Limb (tissue), 2 donors: ENCODE measurements at regions not wholly inside any gene's neighbourhood (a gene's known extent, or its start where the extent isn't known, plus 50 kb on each side); places are given as distances from the start of the nearest gene placed in this dataset.

Experiments used
- DNase-seq, 2 donors: peaks; one replicate each; pipeline ENCODE4 v3.0.0-alpha.2; 2016; ENCODE audit errors: extremely low spot score in 2 of 2

- DNase-seq = no peak
Observed at GRCh38 chr11:129268371-129268770, 76.2 kb upstream of the ARHGAP32 start.

DNA sequence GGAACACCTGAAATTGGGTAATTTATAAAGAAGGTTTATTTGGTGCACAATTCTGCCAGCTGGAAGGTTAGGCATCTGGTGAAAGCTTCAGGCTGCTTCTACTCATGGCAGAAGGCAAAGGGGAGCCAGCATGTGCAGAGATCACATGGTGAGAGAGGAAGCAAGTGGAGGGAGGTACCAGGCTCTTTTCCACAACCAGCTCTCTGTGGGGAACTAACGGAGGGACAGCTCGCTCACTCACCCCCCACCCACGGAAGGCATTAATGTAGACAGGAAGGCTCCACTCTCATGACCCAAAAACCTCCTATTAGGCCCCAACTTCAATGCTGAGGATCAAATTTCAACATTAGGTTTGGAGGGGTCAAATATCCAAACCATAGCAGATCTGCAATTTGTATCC, 75.6 kb upstream of the ARHGAP32 start:
- no peak for DNase-seq

DNA sequence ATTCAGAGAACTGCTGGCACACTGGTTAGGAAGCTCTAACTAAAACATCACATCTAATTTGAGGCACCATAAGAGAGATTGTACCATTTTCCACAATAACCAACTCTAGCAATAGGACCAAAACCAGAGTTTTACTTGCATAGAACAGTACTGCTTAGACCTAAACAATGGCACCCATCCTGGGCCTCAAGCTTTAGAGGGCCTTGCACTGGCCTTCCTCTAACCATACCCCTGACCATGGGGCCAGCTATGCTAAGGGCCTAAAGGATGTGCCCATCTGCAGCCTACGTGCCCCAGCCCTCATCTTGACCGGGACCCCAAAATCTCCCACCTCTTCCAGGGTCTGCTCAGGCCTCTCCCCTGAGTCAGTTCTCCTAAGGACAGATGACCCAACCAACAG, 74.4 kb upstream of the ARHGAP32 start:
- no peak for DNase-seq

DNA sequence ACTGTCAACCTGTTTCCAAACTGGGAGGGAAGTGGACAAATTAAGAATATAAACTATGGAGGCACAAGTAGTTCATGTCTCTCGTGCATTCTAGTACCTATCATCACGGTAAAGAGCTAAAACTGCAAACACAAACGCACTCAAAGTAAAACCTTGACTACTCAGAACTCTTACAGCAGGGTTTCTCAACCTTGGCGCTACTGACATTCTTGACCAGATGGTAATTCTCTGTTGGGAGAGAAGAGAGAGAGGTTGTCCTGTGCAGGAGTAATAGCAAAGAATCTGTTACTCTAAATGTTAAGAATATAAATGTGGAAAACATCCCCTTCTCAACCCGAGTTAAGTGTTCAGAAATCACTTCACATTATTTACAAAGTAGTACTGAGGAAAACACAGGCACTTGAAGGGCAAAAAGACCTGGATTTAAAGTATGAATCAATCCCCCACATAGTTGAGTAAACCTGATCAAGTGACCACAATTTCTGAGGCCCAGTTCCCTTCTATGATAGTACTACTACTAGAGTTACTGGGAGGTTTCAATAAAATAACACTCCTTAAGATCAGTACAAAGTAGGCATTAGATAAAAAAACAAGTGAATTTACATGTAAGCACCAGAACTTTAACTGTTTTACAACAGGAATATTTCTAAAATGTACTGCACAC, 73.1 kb upstream of the ARHGAP32 start:
- no peak for DNase-seq

DNA sequence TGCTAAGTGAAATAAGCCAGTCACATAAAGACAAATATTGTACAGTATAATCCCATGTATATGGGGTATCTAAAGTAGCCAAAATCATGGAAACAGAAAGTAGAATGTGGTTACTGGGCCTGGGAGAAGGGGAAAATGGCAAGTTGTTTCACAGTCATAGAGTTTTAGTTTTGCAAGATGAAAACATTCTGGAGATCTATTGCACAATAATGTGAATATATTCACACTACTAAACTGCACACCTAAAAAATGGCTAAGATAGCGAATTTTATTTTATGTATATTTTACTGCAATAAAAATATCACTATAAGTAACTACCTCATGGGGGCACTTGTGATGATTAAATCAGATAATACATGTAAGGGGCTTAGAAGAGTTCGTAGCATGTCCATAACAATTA, 72.0 kb upstream of the ARHGAP32 start:
- no peak for DNase-seq

DNA sequence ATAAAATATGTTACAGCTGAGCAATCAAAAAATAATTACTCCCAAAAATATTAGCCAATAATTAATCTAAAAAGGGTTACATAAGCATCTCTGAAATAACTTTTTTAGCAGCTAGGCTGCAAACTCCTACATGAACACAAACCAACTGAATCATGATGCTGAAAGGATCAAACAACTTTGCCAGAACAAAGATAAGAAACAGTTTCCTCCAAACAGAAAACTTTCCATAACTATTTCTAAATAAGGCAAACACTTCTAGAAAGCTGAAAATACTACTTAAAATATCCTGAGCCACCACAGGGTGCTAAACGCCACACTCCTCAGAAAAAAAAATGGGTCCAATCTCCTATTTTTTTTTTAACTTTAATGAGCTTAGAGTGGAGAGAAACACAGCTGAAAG, 68.6 kb upstream of the ARHGAP32 start:
- no peak for DNase-seq

- no peak for DNase-seq
Observed at GRCh38 chr11:129259931-129260348, 67.8 kb upstream of the ARHGAP32 start.

- DNase-seq = no peak
Observed at GRCh38 chr11:129258205-129258604, 66.1 kb upstream of the ARHGAP32 start.

DNA sequence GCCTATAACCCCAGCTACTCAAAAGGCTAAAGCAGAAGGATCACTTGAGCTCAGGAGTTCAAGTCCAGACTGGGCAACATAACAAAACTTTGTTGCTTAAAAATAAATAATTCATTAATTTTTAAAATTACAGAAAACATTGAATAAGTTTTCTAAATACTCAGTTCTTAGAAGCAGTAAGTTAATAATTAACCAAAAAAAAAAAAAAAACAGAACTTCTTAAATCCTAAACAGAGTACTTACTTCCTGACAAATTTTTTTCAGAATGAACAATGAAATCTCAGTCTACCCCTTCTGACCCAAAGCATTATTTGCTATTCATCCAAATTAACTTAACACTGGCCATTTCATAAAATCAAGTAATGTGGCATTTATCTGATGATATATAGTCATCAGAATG, 65.4 kb upstream of the ARHGAP32 start:
- no peak for DNase-seq

DNA sequence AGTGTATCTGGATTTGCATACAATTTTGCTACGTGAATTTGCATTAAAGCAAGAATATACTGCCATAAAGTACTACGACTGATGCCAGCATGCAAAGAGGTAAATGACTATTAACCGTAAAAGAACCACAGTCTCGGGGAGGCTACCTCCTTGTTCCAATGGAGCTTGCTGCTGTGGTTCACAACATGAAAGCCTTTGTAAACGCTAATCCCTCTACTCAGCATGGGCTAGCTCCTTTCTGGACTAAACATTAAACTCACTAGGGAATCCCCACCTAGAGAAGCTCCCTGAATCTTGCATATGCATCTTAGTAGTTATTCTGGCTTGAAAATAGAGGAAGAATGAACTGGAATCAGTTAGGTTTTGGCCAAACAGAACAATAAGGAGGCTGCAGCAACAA, 60.5 kb upstream of the ARHGAP32 start:
- no peak for DNase-seq

- no peak for DNase-seq
Observed at GRCh38 chr11:129251067-129251466, 58.9 kb upstream of the ARHGAP32 start.

- DNase-seq = no peak
Observed at GRCh38 chr11:129249923-129250322, 57.8 kb upstream of the ARHGAP32 start.

DNA sequence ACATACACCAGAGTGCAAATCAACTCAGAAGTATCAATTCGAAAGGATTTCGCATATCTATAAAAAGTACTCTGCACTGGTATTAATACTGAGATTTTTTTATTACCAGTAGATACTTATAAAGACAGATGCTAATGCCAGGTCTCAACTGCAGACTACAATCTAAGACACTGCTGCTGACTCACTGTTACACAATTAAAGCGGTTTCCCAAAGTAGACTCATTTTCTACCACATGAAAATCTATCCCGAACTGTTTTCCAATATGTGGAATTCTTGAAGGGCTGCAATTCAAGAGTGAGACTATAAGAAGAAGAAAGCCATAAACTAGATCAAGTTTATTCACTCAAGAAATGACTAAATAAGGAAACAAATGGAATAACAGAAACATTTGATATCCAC, 57.2 kb upstream of the ARHGAP32 start:
- DNase-seq = no peak

DNA sequence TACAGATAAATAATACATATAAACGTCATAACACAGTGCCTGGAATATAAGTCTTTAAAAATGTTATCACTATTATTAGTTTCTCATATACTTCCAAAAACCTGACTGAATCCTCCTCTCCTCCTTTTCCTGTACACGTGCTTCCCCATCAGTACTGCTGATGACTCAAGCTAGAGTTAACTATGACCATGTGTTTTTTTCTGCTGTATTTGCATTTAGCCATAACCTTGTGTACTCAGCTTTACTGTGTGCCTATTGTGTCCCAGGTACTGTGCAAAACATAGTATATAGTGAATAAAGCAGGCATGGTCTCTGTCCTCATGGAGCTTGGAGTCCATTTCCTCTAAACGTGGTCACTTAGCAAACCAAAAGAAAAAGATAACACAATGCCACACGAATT, 56.5 kb upstream of the ARHGAP32 start:
- no peak for DNase-seq

- no peak for DNase-seq
Observed at GRCh38 chr11:129247135-129247534, 55.0 kb upstream of the ARHGAP32 start.

DNA sequence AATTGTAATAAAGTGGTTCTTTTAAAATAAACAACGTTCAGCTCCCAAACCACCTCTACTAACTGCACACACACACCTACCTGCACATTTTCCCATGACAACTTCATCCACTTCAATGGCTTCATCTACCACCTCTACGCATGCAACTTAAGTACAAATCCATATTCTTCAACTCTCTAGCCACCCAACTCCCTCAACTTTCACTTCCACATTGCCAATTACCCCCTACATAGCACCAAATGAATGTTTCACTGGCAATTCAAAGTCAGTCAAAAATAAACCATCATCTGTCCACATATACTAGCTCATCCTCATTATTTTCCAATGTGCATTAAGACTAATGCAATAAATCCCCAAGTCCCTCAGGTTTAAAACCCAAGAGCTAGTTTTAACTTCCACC, 50.7 kb upstream of the ARHGAP32 start:
- no peak for DNase-seq
